NCI-H1417 treated with DMSO at 0.1 percent for 48 hours (cell line): ENCODE measurements at regions not wholly inside any gene's neighbourhood (a gene's known extent, or its start where the extent isn't known, plus 50 kb on each side); places are given as distances from the start of the nearest gene placed in this dataset.

Experiments used
- DNase-seq: peaks from one replicate; lab custom pipeline; 2025; lab: John Stamatoyannopoulos, UW

DNA sequence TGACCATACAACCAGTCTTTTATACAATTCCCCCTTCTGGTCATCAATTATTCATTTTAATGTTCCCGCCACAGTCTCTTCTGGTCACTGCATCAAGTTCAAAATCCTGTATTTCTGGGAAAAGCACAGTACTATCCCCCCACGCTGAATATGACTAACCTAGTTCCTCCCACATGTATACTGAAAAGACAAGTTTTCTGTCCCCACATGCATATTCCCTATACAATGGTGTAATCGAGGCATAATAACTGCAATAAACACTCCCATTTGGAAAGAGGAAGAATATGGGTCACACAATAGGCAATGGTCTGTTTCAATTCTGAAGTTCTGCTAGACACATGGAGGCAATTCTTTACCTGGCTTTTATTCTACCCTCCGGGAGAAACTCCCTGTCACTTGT, 344.9 kb downstream of the EFNA5 start:
- DNase-seq: no peak

DNA sequence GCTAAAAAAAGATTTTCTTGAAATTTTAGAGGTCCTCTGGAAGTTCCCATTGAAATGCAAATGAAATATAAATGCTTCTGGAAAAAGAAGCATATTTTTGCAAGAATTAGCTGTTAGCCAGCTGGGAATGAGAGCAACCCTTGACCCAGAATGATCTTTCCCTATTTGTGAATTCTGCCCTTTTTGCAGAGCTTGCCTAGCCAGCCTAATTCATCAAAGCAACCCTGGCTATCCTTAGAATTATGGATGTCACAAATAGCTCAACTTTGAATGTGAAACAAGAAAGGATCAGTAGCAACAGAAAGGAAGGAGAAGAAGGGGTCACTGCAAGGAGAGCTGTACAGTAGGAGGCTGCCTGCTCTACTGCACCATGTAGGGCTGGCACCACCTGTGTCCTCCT, 345.9 kb downstream of the EFNA5 start:
- no peak for DNase-seq

DNA sequence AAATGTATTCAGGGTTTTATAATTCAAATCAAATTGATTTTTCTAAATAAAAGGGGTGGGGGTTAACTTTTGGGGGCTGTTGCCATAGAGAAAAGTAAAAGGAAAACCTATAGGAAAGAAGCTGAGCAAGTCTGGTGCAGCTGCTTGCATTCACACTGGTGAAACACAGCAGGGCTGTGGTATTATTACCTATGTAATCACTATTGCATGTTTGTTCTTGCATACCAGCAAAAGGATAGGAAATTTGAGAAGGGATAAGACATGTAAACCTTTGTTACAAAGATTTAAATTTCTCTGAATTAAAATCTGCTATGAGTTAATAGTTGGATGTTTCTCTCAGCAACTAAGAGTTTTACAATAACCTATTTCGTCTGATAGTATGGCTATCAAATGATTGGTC, 346.7 kb downstream of the EFNA5 start:
- no peak for DNase-seq

- DNase-seq: no peak
Observed at GRCh38 chr5:107323536-107323935, 347.2 kb downstream of the EFNA5 start.

- no peak for DNase-seq
Observed at GRCh38 chr5:107322936-107323335, 347.8 kb downstream of the EFNA5 start.

DNA sequence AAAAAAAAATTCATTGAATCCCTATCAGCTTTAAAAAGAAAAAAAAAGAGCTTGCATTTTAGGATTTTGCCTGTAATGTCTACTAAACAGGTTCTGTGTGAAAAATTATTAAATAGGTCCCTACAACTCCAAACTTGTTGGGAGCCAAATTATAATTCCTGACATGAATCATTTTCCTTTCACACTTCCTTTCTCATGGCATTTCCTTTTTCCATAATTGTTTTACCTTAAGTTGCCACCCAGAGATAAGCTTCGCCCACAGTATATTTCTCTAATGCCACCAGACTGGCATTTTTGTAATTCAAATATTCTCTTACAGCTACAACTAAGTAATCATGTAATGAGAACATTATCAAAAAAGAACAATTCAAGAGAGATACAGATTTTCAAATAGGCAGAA, 348.8 kb downstream of the EFNA5 start:
- DNase-seq: no peak

- DNase-seq: no peak
Observed at GRCh38 chr5:107320846-107321245, 349.9 kb downstream of the EFNA5 start.

GRCh38 chr5:107320376-107320775, 350.4 kb downstream of the EFNA5 start:
- DNase-seq: no peak

- DNase-seq: no peak
Observed at GRCh38 chr5:107319901-107320300, 350.8 kb downstream of the EFNA5 start.

DNA sequence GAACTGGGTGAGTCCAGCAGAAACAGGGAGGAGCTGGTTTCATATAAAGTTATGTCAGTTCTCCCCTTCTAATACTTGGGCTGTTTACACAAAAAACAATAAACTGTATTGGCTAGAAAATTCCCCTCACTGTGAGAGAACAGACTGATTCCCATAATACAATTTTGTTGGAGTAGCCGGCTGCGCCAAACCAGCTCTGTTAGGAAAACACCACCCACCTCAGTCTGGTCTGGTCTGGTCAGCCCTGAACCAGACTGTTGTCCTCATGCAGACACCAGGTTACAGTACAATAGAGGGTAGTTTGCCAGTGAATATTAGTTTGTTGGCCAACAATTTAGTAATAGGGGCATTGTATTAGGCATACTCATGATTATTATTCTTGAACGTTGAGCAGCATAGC, 356.4 kb downstream of the EFNA5 start:
- no peak for DNase-seq

DNA sequence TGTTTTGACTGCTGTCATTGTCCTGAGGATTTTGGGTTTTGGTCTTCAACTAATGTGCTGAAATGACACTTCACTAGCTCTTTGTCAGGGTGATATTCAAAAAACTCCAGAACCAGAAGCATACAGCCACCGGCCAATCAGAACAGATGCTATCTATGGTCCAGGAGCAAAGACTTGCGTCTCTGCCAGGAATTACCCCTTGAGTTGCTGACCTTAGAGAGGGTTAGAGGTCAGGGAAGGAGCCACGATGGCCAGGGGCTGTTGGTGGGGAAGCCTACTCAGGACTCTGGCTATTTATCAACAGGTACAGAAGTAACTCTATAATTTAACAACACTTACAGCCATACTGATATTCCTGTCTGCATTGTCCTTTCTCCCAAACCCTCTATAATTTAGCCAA, 356.8 kb downstream of the EFNA5 start:
- DNase-seq: no peak

DNA sequence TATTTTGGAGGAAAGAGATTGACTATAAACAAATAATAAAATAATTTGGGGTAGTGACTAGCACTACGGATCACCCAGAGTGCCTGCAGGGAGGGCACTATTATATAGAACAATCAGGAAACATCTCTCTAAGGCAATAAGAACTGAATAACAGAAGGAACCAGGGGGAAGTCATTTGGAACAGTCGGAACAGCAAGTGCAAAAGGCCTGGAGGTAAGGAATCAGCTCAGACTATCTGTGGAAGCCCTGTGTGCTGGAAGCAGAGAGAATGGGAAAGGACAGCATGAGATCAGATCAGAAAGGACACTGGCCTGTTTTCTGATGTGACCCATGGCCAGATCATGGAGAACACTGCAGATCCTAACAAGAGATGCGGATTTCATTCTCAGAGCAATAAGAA, 357.6 kb downstream of the EFNA5 start:
- DNase-seq: no peak

DNA sequence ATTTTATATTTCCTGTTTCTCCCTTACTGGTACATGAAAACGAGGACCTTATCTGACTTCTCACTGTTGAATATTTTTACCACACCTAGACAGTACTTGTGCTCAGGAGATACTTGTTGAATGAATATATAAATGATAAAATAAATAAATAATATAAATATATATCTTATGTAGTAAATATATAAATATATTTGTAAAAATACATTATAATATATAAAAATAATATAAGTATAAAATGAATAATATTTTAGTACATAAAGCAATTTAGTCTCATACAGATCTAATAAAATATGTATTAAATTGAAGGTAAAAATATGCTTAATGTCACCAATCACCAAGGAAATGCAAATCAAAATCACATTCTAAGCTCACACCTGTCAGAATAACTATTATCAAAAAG, 360.6 kb downstream of the EFNA5 start:
- no peak for DNase-seq

- no peak for DNase-seq
Observed at GRCh38 chr5:107306594-107306993, 364.1 kb downstream of the EFNA5 start.

GRCh38 chr5:107306002-107306401, 364.7 kb downstream of the EFNA5 start:
- no peak for DNase-seq

GRCh38 chr5:107304684-107305083, 366.1 kb downstream of the EFNA5 start:
- no peak for DNase-seq

DNA sequence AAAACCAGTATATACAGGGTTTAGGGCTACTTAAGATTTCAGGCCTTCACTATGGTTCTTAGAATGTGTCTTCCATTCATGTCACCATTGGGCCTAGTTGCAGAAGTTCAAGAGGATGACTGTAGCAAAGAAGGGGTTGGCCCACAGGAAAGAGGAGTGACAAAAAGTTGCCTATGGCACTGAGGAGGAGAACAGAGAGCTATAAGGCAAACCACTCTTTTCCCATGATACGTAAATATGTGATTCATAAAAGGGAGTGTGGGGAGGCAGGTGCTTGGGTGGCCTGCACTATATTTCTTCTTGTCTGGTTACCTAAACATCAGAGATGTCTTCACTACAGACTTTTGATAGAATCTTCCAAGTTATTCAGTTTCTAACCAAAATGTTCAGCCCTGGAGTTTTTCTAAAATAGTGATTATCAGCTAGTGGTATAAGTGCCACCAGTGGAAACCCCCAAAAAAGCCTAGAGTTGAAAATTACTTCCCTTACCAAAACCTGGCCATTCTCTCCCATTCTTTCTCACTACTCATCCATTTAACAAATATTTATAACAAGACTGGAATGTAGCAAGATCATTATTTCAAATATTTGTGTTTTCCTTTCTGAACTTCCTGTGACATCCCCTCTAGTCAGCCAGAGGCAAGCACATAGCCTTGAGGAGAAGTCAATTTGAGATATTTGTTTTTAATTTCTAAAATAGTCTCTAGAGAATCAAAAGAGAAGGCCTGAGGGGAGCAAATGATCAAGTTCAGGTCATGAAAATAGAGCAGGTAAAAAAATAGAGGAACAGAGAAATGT, 367.4 kb downstream of the EFNA5 start:
- no peak for DNase-seq

GRCh38 chr5:107302441-107302840, 368.3 kb downstream of the EFNA5 start:
- DNase-seq: no peak

DNA sequence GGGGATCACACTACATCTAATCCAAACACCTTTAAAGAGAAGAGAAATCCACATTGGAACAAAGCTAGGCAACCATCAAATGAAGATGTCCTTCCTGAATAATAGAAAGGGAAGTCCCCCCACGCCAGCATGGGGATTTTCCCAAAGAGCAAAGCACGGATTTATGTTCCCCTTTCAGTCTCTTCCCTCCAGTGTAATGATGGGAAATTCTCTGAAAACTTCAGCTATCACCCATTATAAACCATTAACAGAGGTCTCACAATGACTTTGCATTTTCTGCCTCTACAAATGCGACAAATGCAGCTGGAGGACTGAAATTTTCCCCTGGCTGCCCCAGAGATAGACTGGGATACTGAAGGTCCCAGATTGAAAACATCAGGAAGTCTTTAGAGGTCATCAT, 368.7 kb downstream of the EFNA5 start:
- DNase-seq: no peak

DNA sequence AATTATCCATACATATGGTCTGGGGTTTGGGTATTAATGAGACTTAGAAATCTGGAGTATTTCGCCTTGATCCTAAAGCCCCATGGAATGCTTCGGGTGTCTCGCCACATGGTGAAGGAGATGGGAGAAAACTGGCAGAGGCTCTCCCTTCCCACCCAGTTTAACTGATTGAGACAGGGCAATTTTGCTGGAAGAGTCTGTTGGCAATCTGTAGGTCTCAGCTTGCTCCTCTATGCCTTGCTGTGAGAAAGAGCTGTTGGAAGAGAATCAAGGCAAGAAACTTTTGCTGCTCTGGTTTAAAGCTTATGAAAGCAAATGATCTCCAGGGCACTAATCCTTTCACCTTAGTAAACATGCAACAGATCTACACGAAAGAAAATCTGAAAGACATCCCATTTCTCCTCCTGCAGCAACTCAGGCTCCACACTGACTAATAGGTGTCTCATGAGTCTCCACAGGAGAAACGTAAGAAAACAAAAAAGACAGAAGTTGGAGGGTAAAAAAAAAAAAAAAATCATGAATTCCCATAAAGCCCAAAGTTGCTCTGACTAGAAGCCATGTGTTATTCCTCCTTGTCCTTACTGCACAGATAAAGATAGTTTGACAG, 369.9 kb downstream of the EFNA5 start:
- DNase-seq: no peak

DNA sequence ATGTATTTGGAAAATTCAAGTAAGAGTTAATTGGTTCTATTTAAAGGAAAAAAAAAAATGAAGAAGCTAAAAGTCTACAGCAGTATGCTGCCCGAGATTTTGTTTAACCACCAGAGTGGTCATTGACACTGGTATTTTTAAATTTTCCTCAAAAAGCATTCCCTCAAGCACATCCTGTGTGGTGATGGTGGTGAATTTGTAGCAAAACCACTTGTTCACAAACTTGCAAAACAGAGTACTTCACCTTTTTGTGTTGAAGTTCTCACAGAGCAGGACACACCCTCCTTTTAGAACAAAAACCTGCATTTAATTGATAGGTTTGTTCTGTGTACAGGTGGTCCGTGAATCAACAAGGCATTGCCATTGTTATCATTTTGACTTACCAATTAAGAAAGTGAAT, 374.2 kb downstream of the EFNA5 start:
- no peak for DNase-seq

- no peak for DNase-seq
Observed at GRCh38 chr5:107295914-107296313, 374.8 kb downstream of the EFNA5 start.

GRCh38 chr5:107294669-107295068, 376.1 kb downstream of the EFNA5 start:
- no peak for DNase-seq

GRCh38 chr5:107294211-107294550, 376.6 kb downstream of the EFNA5 start:
- no peak for DNase-seq
